ENCODE measurements at regions not wholly inside any gene's neighbourhood (a gene's known extent, or its start where the extent isn't known, plus 50 kb on each side); places are given as distances from the start of the nearest gene placed in this dataset.
"Not testable (repeated sequence)": the region's sequence is repeated elsewhere in the genome, so short reads cannot be mapped to it uniquely, and the experiment has no call there.

GRCh38 chr7:45410893-45411292, 163.3 kb upstream of the ADCY1 start:
- ATAC-seq: no peak

- no peak for ATAC-seq
Measured at GRCh38 chr7:45413419-45413818, 160.7 kb upstream of the ADCY1 start.

DNA sequence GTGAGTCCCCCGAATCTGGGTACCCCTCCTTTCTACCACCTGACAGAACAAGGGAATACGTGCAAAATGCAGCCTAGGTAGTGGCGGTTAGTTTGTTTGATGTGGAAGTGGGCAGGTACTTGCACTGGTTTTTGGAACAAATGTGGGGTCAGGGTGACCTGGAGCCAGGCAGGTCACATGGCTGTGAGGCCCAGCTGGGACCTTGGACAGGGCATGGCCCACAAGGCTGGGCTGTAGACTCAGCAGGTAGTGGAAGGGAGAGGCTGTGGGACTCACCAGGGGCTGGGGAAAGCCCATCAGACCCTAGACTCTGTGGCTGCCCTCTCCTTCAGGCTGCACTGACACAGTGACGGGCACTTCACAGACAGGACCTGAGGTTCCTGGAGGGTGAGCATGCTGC, 159.9 kb upstream of the ADCY1 start:
- ATAC-seq: no peak

- ATAC-seq: no peak
Measured at GRCh38 chr7:45415265-45415664, 158.9 kb upstream of the ADCY1 start.

GRCh38 chr7:45416846-45417245, 157.3 kb upstream of the ADCY1 start:
- no peak for ATAC-seq

GRCh38 chr7:45417268-45417667, 156.9 kb upstream of the ADCY1 start:
- ATAC-seq: no peak

DNA sequence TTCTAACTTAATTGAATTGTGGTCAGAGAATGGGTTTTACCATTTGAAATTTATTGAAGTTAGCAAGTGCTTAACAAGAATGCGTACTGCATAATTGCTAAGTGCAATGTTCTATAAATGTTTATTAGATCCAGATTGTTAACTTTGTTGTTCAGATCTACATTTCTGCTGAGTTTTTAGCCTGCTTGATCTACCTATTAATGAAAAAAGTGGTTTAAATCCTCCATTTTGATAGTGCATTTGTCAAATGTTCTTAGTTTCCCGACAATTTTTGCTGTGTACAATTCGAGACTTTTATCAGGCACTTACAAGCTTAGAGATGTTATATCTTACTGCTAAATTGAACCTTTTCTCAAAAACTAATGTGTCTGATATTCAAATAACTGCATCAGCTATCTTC, 156.4 kb upstream of the ADCY1 start:
- ATAC-seq: no peak

GRCh38 chr7:45420843-45421495, 153.2 kb upstream of the ADCY1 start:
- ATAC-seq: no peak

DNA sequence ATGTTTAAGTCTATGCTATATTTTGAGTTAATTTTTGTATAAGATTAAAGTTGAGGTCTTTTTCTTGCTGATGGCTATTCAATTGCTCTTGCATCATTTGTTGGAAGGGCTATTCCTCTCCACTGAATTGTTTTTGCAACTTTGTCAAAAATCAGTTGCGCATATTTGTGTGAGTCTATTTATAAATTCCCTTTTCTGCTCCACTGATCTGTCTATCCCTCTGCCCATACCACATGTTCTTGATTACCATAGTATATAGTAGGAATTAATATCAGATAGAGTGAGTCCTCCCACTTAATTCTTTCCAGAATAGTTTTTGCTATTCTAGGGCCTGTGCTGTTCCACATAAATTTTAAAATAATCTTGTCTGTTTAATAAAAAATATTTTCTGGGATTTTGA, 152.4 kb upstream of the ADCY1 start:
- no peak for ATAC-seq

DNA sequence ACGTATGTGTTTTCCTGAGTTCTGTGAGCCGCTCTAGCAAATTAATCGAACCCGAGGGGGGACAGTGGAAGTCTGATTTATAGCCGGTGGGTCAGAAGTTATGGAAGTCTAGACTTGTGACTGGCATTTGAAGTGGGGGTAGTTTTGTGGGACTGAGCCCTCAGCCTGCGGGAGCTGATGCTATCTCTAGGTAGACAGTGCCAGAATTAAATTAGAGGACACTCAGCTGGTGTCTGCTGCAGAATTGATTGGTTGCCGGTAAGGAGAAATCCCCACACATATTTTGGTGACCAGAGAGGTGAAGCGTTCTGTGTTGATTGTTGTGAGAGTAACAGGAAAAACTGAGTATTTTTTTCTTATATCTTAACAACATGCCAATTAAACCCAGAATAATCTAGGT, 143.8 kb upstream of the ADCY1 start:
- ATAC-seq: no peak

GRCh38 chr7:45434167-45434784, 139.9 kb upstream of the ADCY1 start:
- ATAC-seq: no peak

GRCh38 chr7:45435131-45435530, 139.0 kb upstream of the ADCY1 start:
- no peak for ATAC-seq

DNA sequence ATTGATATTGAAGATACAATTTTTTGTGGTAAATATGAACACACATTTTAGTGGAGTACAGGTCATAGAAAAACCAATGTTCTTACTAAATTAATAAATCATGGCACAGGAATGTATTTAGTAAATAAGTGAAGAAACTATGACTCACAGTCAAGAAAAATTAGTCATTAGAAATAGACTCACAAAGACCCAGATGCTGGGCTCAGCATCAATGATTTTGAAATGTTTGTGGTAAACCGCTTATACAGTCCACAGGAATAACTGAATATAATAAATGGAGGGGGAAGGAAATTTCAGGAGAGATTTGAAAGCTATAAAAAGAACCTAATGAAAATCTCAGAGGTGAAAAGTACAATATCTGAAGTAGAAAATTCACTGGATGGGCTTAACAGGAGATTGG, 138.3 kb upstream of the ADCY1 start:
- ATAC-seq: no peak

DNA sequence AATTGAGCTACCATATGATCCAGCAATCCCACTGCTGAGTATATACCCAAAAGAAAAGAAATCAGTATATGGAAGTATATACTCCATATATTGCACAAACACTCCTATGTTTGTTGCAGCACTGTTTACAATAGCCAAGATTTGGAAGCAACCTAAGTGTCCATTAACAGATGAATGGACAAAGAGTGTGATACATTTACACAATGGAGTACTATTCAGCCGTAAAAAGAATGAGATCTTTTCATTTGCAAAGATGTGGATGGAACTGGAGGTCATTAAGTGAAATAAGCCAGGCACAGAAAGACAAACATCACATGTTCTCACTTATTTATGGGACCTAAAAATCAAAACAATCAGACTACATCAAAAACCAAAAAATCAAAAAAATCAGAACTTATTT, 133.4 kb upstream of the ADCY1 start:
- not testable (repeated sequence) for ATAC-seq

DNA sequence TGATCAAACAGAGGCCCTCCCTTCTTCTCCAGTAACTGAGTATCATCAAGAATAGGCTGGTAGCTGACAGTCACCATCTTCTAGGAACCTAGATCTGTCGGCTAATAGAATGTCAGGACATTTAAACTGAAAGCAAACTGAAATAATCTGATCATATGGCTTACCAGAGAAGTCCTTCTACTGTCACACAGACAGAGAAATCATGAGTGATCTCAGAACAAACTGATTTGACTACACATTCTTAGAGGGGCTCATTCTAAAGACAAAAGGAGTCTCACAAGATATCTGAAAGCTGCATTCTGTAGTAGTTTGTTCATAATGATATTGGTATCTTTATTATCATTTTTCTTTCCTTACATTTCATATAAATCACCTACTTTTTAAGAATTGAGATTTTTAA, 130.9 kb upstream of the ADCY1 start:
- no peak for ATAC-seq

- ATAC-seq: no peak
Measured at GRCh38 chr7:45446195-45446944, 127.8 kb upstream of the ADCY1 start.

DNA sequence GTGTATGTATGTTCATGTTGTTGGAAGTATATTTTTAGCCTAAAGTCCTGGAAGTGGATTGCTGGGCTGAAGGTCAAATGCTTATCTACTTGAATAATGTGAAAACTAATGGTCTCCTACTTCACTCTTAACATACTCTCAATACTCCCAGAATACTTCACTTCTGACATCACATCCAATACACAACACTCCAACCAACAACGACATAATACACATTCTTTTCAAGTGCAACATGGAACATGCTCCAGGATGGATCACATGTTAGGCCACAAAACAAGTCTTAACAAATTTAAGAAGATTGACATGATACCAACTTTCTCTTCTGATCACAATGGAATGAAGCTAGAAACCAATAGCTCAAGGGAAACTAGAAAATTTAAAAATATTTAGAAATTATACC, 126.9 kb upstream of the ADCY1 start:
- no peak for ATAC-seq

GRCh38 chr7:45450571-45451204, 123.5 kb upstream of the ADCY1 start:
- no peak for ATAC-seq

GRCh38 chr7:45451342-45452035, 122.7 kb upstream of the ADCY1 start:
- no peak for ATAC-seq

- no peak for ATAC-seq
Measured at GRCh38 chr7:45454771-45455170, 119.4 kb upstream of the ADCY1 start.

DNA sequence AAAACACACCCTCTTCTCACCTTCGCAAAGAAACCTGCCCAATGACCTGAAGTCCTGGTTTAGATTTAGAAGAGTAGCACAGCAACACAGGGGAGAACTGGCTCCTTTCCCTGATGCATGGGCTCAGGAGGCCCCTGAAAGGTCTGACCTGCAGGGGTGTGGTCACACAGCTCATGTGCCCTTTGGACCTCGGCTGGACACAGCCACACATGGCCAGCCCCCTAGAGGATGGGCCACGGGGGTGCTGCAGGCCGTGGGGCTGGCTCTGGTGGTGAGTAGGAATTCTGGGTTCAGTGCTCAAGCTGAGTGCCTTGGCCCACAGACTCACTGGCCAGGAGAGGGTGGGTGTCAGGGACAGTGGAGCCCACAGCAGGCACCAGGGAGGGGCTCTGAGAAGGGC, 118.5 kb upstream of the ADCY1 start:
- no peak for ATAC-seq

DNA sequence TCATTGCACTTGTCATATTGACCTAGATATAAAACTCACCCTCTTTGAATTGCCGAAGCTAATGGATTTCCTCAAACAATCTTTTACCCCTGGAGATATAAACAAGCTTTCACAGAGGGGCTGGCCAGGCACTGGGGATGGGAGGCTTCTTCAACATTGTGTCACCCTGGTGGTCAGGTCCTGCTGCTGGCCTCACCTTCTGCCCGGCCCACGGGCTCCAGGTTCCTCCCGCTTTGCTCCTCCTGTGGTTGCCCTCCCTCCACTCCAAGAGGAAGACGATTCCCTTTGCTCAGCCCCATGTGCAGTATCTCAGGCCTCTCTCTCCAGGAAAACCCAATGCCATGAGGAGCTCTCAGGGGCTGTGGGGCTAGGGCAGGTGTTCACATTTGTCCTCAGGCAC, 118.1 kb upstream of the ADCY1 start:
- no peak for ATAC-seq

Data from esophagus mucosa (tissue), 1 donor.